H1 (cell line): ENCODE measurements at regions not wholly inside any gene's neighbourhood (a gene's known extent, or its start where the extent isn't known, plus 50 kb on each side); places are given as distances from the start of the nearest gene placed in this dataset.

Source experiments
- CTCF ChIA-PET: fragments of 300-600 bp; sonication (Branson Sonifier 250); formaldehyde crosslinking; loops from one replicate; lab custom pipeline; 2021; ENCODE audit not compliant: partially characterized antibody; lab: Charles Lee
- POLR2A ChIA-PET: fragments of 300-600 bp; sonication (Branson Sonifier 250); formaldehyde crosslinking; loops from one replicate; lab custom pipeline; 2021; ENCODE audit warnings: inconsistent platforms; ENCODE audit not compliant: partially characterized antibody; lab: Charles Lee
- DNase-seq, 2 experiments: peaks; one replicate each; pipeline versions ENCODE4 v3.0.0 to v3.0.0-alpha.2; 2010 to 2022; ENCODE audit warnings: low spot score in 2 of 2, low read depth in 1 of 2, mixed read lengths in 1 of 2
- FAIRE-seq: peaks from 2 replicates; lab custom pipeline; 2011; peaks lifted over from hg19 to GRCh38; lab: Jason Lieb, UNC
- H2AFZ ChIP-seq: 2 replicates; pipeline ENCODE4 v1.8.1; 2012; ENCODE audit warnings: low read length, inconsistent platforms
- H2AK5ac ChIP-seq: 2 replicates; pipeline ENCODE4 v1.6.1; 2013; ENCODE audit warnings: low read depth, low read length
- H2BK120ac ChIP-seq: replicated peaks from 2 replicates; pipeline ENCODE3; 2013; ENCODE audit warnings: low read depth, low read length, inconsistent platforms
- H2BK12ac ChIP-seq: 2 replicates; pipeline ENCODE4 v1.6.1; 2013; ENCODE audit warnings: low read depth, low read length
- H2BK15ac ChIP-seq: 2 replicates; pipeline ENCODE4 v1.6.1; 2013; ENCODE audit warnings: low read length
- H2BK20ac ChIP-seq: 2 replicates; pipeline ENCODE4 v1.6.1; 2013; ENCODE audit warnings: low read length
- H2BK5ac ChIP-seq: 2 replicates; pipeline ENCODE4 v1.6.1; 2013; ENCODE audit warnings: low read depth, low read length
- H3K14ac ChIP-seq: 2 replicates; pipeline ENCODE4 v1.6.1; 2013; ENCODE audit warnings: inconsistent platforms; ENCODE audit not compliant: insufficient read length
- H3K18ac ChIP-seq: 2 replicates; pipeline ENCODE4 v1.6.1; 2013; ENCODE audit warnings: low read length; ENCODE audit errors: extremely low read depth
- H3K23ac ChIP-seq: 2 replicates; pipeline ENCODE4 v1.6.1; 2013; ENCODE audit warnings: inconsistent platforms; ENCODE audit not compliant: insufficient read length
- H3K23me2 ChIP-seq: 2 replicates; pipeline ENCODE4 v1.6.1; 2013; ENCODE audit warnings: low read depth, low read length
- H3K27ac ChIP-seq: 2 replicates; pipeline ENCODE4 v1.6.1; 2011; ENCODE audit warnings: low read depth, low read length, inconsistent platforms
- H3K27me3 ChIP-seq, 4 experiments: replicated peaks in 1 of 4; 1 replicate in 1 of 4; 2 replicates in 3 of 4; pipeline versions ENCODE4 v1.6.1 to v1.8.1; 2011 to 2013; ENCODE audit warnings: low read length in 3 of 4, mild to moderate bottlenecking in 3 of 4, inconsistent platforms in 2 of 4, mixed read lengths in 2 of 4, moderate library complexity in 1 of 4; ENCODE audit not compliant: control insufficient read depth in 3 of 4, insufficient read depth in 3 of 4; ENCODE audit errors: extremely low read depth in 1 of 4
- H3K36me3 ChIP-seq, 4 experiments: 2 replicates each; pipeline versions ENCODE4 v1.6.1 to v1.8.1; 2011 to 2013; ENCODE audit warnings: mild to moderate bottlenecking in 4 of 4, low read length in 3 of 4, moderate library complexity in 2 of 4, control low read depth in 1 of 4, inconsistent platforms in 1 of 4; ENCODE audit not compliant: insufficient read depth in 4 of 4, control insufficient read depth in 2 of 4
- H3K4ac ChIP-seq: replicated peaks from 2 replicates; pipeline ENCODE3; 2013; ENCODE audit warnings: low read length, low read depth, mixed read lengths, inconsistent platforms; ENCODE audit not compliant: insufficient read length
- H3K4me1 ChIP-seq, 4 experiments: replicated peaks in 1 of 4; 1 replicate in 1 of 4; 2 replicates in 3 of 4; pipeline versions ENCODE4 v1.6.1 to v1.8.1; 2011 to 2013; ENCODE audit warnings: low read length in 3 of 4, inconsistent platforms in 2 of 4, mixed read lengths in 1 of 4; ENCODE audit not compliant: insufficient read depth in 4 of 4, control insufficient read depth in 3 of 4
- H3K4me2 ChIP-seq, 2 experiments: 2 replicates each; pipeline versions ENCODE4 v1.6.1 to v1.8.1; 2011 to 2013; ENCODE audit warnings: low read depth in 2 of 2, low read length in 2 of 2, control low read depth in 1 of 2, inconsistent platforms in 1 of 2, mild to moderate bottlenecking in 1 of 2; ENCODE audit not compliant: insufficient read depth in 1 of 2
- H3K4me3 ChIP-seq, 4 experiments: fragments of 200-600, 300-600 bp in 1 of 4; sonication (generic), shearing (Covaris generic), sonication (Bioruptor Twin) in 1 of 4; 2 replicates each; pipeline versions ENCODE4 v1.5.1 to v1.8.1; 2011 to 2016; ENCODE audit warnings: low read length in 4 of 4, low read depth in 3 of 4, control low read depth in 2 of 4, inconsistent platforms in 2 of 4, mild to moderate bottlenecking in 2 of 4, mixed read lengths in 1 of 4, moderate library complexity in 1 of 4; ENCODE audit not compliant: insufficient read depth in 2 of 4; ENCODE audit errors: extremely low read depth in 1 of 4
- H3K56ac ChIP-seq: replicated peaks from 2 replicates; pipeline ENCODE3; 2013; ENCODE audit warnings: low read depth, mild to moderate bottlenecking, mixed read lengths, low read length, inconsistent platforms; ENCODE audit not compliant: insufficient read length
- H3K79me1 ChIP-seq: 2 replicates; pipeline ENCODE4 v1.6.1; 2013; ENCODE audit warnings: low read depth, low read length, control low read depth
- H3K79me2 ChIP-seq, 2 experiments: 2 replicates each; pipeline versions ENCODE4 v1.6.1 to v1.8.1; 2012 to 2013; ENCODE audit warnings: low read length in 2 of 2, mild to moderate bottlenecking in 2 of 2, inconsistent platforms in 1 of 2; ENCODE audit not compliant: insufficient read depth in 2 of 2, control insufficient read depth in 1 of 2
- H3K9ac ChIP-seq, 4 experiments: replicated peaks in 1 of 4; 1 replicate in 1 of 4; 2 replicates in 3 of 4; pipeline versions ENCODE4 v1.6.1 to v1.8.1; 2011 to 2013; ENCODE audit warnings: low read depth in 3 of 4, low read length in 3 of 4, control low read depth in 2 of 4, mild to moderate bottlenecking in 2 of 4, moderate library complexity in 2 of 4, inconsistent platforms in 1 of 4; ENCODE audit errors: extremely low read depth in 1 of 4
- H3K9me3 ChIP-seq, 2 experiments: 2 replicates each; pipeline versions ENCODE4 v1.6.1 to v1.8.1; 2012 to 2013; ENCODE audit warnings: mild to moderate bottlenecking in 2 of 2, moderate library complexity in 2 of 2, control low read depth in 1 of 2, inconsistent platforms in 1 of 2, low read depth in 1 of 2, low read length in 1 of 2, mixed read lengths in 1 of 2; ENCODE audit not compliant: insufficient read depth in 2 of 2
- H4K20me1 ChIP-seq, 2 experiments: replicated peaks in 1 of 2; 2 replicates each; pipeline versions ENCODE3 to v1.8.1; 2011 to 2013; ENCODE audit warnings: inconsistent platforms in 2 of 2, low read length in 2 of 2, mild to moderate bottlenecking in 1 of 2; ENCODE audit not compliant: insufficient read depth in 2 of 2, control insufficient read depth in 1 of 2
- H4K5ac ChIP-seq: 2 replicates; pipeline ENCODE4 v1.6.1; 2013; ENCODE audit warnings: low read length, low read depth, mixed read lengths, inconsistent platforms; ENCODE audit not compliant: insufficient read length
- H4K8ac ChIP-seq: 2 replicates; pipeline ENCODE4 v1.8.0; 2013; ENCODE audit warnings: mild to moderate bottlenecking, moderate library complexity, low read length, inconsistent platforms; ENCODE audit not compliant: insufficient read depth; ENCODE audit errors: extremely low read depth
- H4K91ac ChIP-seq: replicated peaks from 2 replicates; pipeline ENCODE3; 2013; ENCODE audit warnings: low read length, mixed read lengths, inconsistent platforms; ENCODE audit not compliant: insufficient read length
- ATF2 ChIP-seq: IDR thresholded peaks from 2 replicates; pipeline ENCODE4 v1.6.1; 2012; ENCODE audit warnings: low read length, inconsistent platforms
- BCL11A ChIP-seq, 2 experiments: IDR thresholded peaks; one replicate each; pipeline ENCODE4 v1.6.1; 2011; ENCODE audit warnings: low read depth in 2 of 2, low read length in 2 of 2, mild to moderate bottlenecking in 2 of 2
- CTCF ChIP-seq, 3 experiments: IDR thresholded peaks; 1 replicate in 2 of 3; 2 replicates in 1 of 3; pipeline versions ENCODE4 v1.5.1 to v1.6.1; 2011; ENCODE audit warnings: low read length in 3 of 3, mild to moderate bottlenecking in 3 of 3, inconsistent platforms in 2 of 3, low read depth in 1 of 3, moderate library complexity in 1 of 3; ENCODE audit not compliant: insufficient read depth in 1 of 3; ENCODE audit errors: control extremely low read depth in 1 of 3
- NANOG ChIP-seq: IDR thresholded peaks from 2 replicates; pipeline ENCODE4 v1.6.1; 2011; ENCODE audit warnings: low read length, low read depth, mild to moderate bottlenecking, inconsistent platforms; ENCODE audit not compliant: insufficient read depth, poor library complexity, severe bottlenecking
- RXRA ChIP-seq: IDR thresholded peaks from 2 replicates; pipeline ENCODE4 v1.6.1; 2011; ENCODE audit warnings: low read depth, mild to moderate bottlenecking, low read length, moderate library complexity; ENCODE audit not compliant: insufficient read depth
- SP2 ChIP-seq: IDR thresholded peaks from 2 replicates; pipeline ENCODE4 v1.6.1; 2012; ENCODE audit warnings: mild to moderate bottlenecking, low read length, inconsistent platforms
- SRF ChIP-seq: IDR thresholded peaks from 2 replicates; pipeline ENCODE4 v1.6.1; 2011; ENCODE audit warnings: mild to moderate bottlenecking, low read depth, low read length, moderate library complexity
- WGBS, 2 experiments: shearing (Covaris generic) in 1 of 2; methylation state at CpG; one replicate each; pipeline versions ENCODE4 v1.1.6 to v1.1.7; 2013 to 2015; ENCODE audit warnings: low lambda C conversion rate in 2 of 2, mixed read lengths in 2 of 2, inconsistent platforms in 1 of 2, low coverage in 1 of 2, missing lambda C conversion rate in 1 of 2; ENCODE audit not compliant: insufficient replicate concordance in 2 of 2, insufficient coverage in 1 of 2, insufficient read length in 1 of 2; ENCODE audit errors: extremely low coverage in 1 of 2, missing lambda C conversion rate in 1 of 2; 5-methylcytosine and 5-hydroxymethylcytosine counted together

GRCh38 chr18:73258375-73259087, 390.7 kb upstream of the NETO1 start:
- ChIA-PET CTCF (interaction anchor here (1.3 kb wide), 1 partner anchor 11 kb away, joined by 3 read pairs; no protein-coding TSS in a partner anchor), POLR2A (no interaction called here)
- 92% methylated on average over 12 of the region's 12 CpGs; no CpG with 5 or more reads in 1 of the 2 experiments for WGBS, 2 experiments
- 0 out of 2 replicates have a peak overlapping the region, but pooled peaks have one; percentile 66 for H2AFZ ChIP-seq
- no peak overlapping the region for H2BK12ac ChIP-seq
- H2BK120ac ChIP-seq: no peak overlapping the region
- H3K9me3 ChIP-seq: no peaks in the 10 kb centered on the region
- H3K4ac ChIP-seq: no peak overlapping the region
- H3K23me2 ChIP-seq: no peaks in the 10 kb centered on the region
- H4K91ac ChIP-seq: no peak overlapping the region
- H3K4me3 ChIP-seq: no peak overlapping the region
- H2BK15ac ChIP-seq: no peak overlapping the region
- no peak overlapping the region for H3K14ac ChIP-seq
- H3K27ac ChIP-seq: no peak overlapping the region
- no peaks in the 10 kb centered on the region for H3K36me3 ChIP-seq
- no peak overlapping the region for H3K56ac ChIP-seq
- no peaks in the 10 kb centered on the region for H3K4me1 ChIP-seq
- H3K18ac ChIP-seq: no peak overlapping the region
- no peak overlapping the region for H4K5ac ChIP-seq
- no peak overlapping the region for H3K9ac ChIP-seq
- no peak overlapping the region for H2BK5ac ChIP-seq
- no peaks in the 10 kb centered on the region for H4K20me1 ChIP-seq
- H3K4me2 ChIP-seq: no peak overlapping the region
- no peak overlapping the region for H2AK5ac ChIP-seq
- no peaks in the 10 kb centered on the region for H3K79me1 ChIP-seq
- H3K27me3 ChIP-seq: no peaks in the 10 kb centered on the region
- H4K8ac ChIP-seq: no peak overlapping the region
- no peaks in the 10 kb centered on the region for H3K79me2 ChIP-seq
- no peak overlapping the region for H2BK20ac ChIP-seq
- no peak overlapping the region for H3K23ac ChIP-seq
- no peak for FAIRE-seq
- DNase-seq: no peak
- TF ChIP-seq CTCF (IDR thresholded peaks at IDR 0.05; ENCODE audit: control extremely low read depth in 1 of 3, insufficient read depth in 1 of 3, low read depth in 1 of 3, low read length in 3 of 3): no peak
- no peak for TF ChIP-seq SRF
- TF ChIP-seq RXRA: no peak
- TF ChIP-seq BCL11A (IDR thresholded peaks at IDR 0.05; ENCODE audit: low read depth in 2 of 2, low read length in 2 of 2): no peak
- no peak for TF ChIP-seq ATF2
- TF ChIP-seq SP2: no peak
- no peak for TF ChIP-seq NANOG
